ENCODE measurements at regions not wholly inside any gene's neighbourhood (a gene's known extent, or its start where the extent isn't known, plus 50 kb on each side); places are given as distances from the start of the nearest gene placed in this dataset.

DNA sequence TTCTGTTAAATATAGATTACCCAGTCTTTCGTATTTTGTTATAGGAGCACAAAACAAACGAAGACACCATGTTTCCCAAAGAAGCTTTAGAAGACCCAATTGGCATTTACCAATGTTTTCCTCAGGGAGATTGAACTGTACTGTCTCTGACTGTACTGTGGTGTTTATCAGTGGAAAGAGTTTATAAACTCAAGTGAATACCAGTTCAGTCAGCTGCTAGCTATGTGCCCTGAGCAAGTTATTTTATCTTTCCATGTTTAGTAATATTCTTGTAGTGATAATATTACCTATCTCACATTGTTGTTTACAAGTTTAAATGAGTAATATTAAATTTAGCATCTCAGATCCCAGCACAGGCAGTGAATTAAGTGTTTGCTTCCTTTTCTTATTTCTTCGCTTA is 773.2 kb downstream of the KCNA4 start:
- no peak for DNase-seq
- intact Hi-C loops (cut with DNase I, micrococcal nuclease): no loop called here
- Histone ChIP-seq H3K4me3 (ENCODE audit: low read length) (no peak overlapping the region), H3K4me1 (ENCODE audit: insufficient read depth, low read length) (no peaks in the 10 kb centered on the region), H3K27ac (ENCODE audit: low read depth in 1 of 2, low read length in 2 of 2) (no peak overlapping the region), H3K9me3 (ENCODE audit: control insufficient read depth in 1 of 2, insufficient read depth in 1 of 2, low read length in 2 of 2) (no peaks in the 10 kb centered on the region), H3K36me3 (ENCODE audit: insufficient read depth, low read length) (no peaks in the 10 kb centered on the region), H3K27me3 (ENCODE audit: control insufficient read depth in 1 of 2, insufficient read depth in 2 of 2, low read length in 2 of 2) (no peaks in the 10 kb centered on the region)
- POLR2A ChIA-PET: no interaction called here
- no peaks in the 10 kb centered on the region for H3K36me3 Mint-ChIP-seq (ENCODE audit: low read depth)
- no peak overlapping the region for H3K27ac Mint-ChIP-seq
- H3K4me3 Mint-ChIP-seq: no peak overlapping the region
- CTCF ChIA-PET: no interaction called here
- H3K4me1 Mint-ChIP-seq (ENCODE audit: low read depth): no peaks in the 10 kb centered on the region
- peaks cover 17% of the 10 kb centered on the region for H3K9me3 Mint-ChIP-seq
- H3K27me3 Mint-ChIP-seq: no peaks in the 10 kb centered on the region
- TF ChIP-seq, protein P1, sequence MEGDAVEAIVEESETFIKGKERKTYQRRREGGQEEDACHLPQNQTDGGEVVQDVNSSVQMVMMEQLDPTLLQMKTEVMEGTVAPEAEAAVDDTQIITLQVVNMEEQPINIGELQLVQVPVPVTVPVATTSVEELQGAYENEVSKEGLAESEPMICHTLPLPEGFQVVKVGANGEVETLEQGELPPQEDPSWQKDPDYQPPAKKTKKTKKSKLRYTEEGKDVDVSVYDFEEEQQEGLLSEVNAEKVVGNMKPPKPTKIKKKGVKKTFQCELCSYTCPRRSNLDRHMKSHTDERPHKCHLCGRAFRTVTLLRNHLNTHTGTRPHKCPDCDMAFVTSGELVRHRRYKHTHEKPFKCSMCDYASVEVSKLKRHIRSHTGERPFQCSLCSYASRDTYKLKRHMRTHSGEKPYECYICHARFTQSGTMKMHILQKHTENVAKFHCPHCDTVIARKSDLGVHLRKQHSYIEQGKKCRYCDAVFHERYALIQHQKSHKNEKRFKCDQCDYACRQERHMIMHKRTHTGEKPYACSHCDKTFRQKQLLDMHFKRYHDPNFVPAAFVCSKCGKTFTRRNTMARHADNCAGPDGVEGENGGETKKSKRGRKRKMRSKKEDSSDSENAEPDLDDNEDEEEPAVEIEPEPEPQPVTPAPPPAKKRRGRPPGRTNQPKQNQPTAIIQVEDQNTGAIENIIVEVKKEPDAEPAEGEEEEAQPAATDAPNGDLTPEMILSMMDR (IDR thresholded peaks at IDR 0.05): no peak
- ATAC-seq (ENCODE audit: poor library complexity): no peak

DNA sequence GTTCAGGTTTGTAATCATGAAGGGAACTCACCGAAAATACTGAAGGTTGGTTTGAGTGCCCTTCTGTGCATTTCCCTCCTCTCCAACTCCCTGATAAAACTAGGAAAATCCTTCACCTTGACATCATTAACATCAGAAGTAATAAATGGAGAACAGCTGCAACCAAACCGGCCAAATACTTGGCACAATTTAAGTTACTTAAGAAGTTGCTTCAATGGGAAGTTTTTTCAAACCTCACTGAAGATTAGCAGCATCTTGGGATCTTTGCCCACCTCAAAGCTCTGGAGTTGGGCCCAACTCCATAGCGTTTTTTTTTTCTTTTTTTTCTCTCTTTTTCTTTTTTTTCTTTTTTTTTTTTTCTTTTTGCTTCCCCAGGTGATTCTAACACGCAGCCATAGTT is 784.8 kb downstream of the KCNA4 start:
- intact Hi-C loops (cut with DNase I, micrococcal nuclease): no loop called here
- H3K4me3 Mint-ChIP-seq: no peak overlapping the region
- DNase-seq (no peak), ATAC-seq (ENCODE audit: poor library complexity) (no peak)
- H3K4me1 Mint-ChIP-seq (ENCODE audit: low read depth): no peaks in the 10 kb centered on the region
- Histone ChIP-seq H3K36me3 (ENCODE audit: insufficient read depth, low read length) (no peaks in the 10 kb centered on the region), H3K27me3 (ENCODE audit: control insufficient read depth in 1 of 2, insufficient read depth in 2 of 2, low read length in 2 of 2) (no peaks in the 10 kb centered on the region), H3K9me3 (ENCODE audit: control insufficient read depth in 1 of 2, insufficient read depth in 1 of 2, low read length in 2 of 2) (no peaks in the 10 kb centered on the region), H3K4me3 (ENCODE audit: low read length) (no peak overlapping the region), H3K27ac (ENCODE audit: low read depth in 1 of 2, low read length in 2 of 2) (no peak overlapping the region), H3K4me1 (ENCODE audit: insufficient read depth, low read length) (no peaks in the 10 kb centered on the region)
- H3K27ac Mint-ChIP-seq: no peak overlapping the region
- no peaks in the 10 kb centered on the region for H3K36me3 Mint-ChIP-seq (ENCODE audit: low read depth)
- no peaks in the 10 kb centered on the region for H3K27me3 Mint-ChIP-seq
- POLR2A ChIA-PET: no interaction called here
- TF ChIP-seq, protein P1 (IDR thresholded peaks at IDR 0.05): no peak
- CTCF ChIA-PET: no interaction called here
- H3K9me3 Mint-ChIP-seq: peaks cover 9% of the 10 kb centered on the region

DNA sequence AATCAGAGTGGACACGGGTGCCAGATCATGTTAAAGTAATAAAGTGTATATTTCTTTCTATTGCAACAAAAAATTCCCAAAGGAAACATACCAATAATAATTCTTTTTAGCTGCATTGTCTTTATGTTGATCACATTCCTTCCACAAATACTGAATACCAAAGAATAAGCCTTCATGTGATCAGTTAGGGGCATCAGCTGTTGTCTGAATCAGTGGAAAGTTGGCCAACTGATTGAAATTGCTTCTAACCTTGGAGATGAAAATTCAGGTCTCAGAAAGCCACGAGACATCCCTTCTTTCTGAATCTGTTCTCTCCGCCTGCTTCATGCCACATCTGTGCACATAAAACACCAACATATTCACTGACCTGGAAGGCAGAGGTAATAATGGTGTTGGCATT is 785.2 kb downstream of the KCNA4 start:
- ATAC-seq (ENCODE audit: poor library complexity): no peak
- Mint-ChIP-seq H3K4me1 (ENCODE audit: low read depth) (no peaks in the 10 kb centered on the region), H3K27me3 (no peaks in the 10 kb centered on the region), H3K36me3 (ENCODE audit: low read depth) (no peaks in the 10 kb centered on the region), H3K4me3 (no peak overlapping the region), H3K27ac (no peak overlapping the region), H3K9me3 (peaks cover 9% of the 10 kb centered on the region)
- ChIA-PET POLR2A (no interaction called here), CTCF (no interaction called here)
- intact Hi-C loops (cut with DNase I, micrococcal nuclease): no loop called here
- Histone ChIP-seq H3K4me1 (ENCODE audit: insufficient read depth, low read length) (no peaks in the 10 kb centered on the region), H3K36me3 (ENCODE audit: insufficient read depth, low read length) (no peaks in the 10 kb centered on the region), H3K4me3 (ENCODE audit: low read length) (no peak overlapping the region), H3K9me3 (ENCODE audit: control insufficient read depth in 1 of 2, insufficient read depth in 1 of 2, low read length in 2 of 2) (no peaks in the 10 kb centered on the region), H3K27ac (ENCODE audit: low read depth in 1 of 2, low read length in 2 of 2) (no peak overlapping the region), H3K27me3 (ENCODE audit: control insufficient read depth in 1 of 2, insufficient read depth in 2 of 2, low read length in 2 of 2) (no peaks in the 10 kb centered on the region)
- no peak for DNase-seq
- TF ChIP-seq, protein P1 (IDR thresholded peaks at IDR 0.05): no peak

Data from CD4-positive, alpha-beta T cell (primary cell).